ENCODE measurements at regions not wholly inside any gene's neighbourhood (a gene's known extent, or its start where the extent isn't known, plus 50 kb on each side); places are given as distances from the start of the nearest gene placed in this dataset.

- Histone ChIP-seq H3K4me2 (ENCODE audit: low read depth, low read length, poor library complexity, severe bottlenecking) (no peak overlapping the region), H3K4me3 (ENCODE audit: low read length, poor library complexity, severe bottlenecking) (no peak overlapping the region), H3K9ac (ENCODE audit: low read depth, low read length, poor library complexity, severe bottlenecking) (no peak overlapping the region), H2AFZ (ENCODE audit: low read length) (no peak overlapping the region), H3K4me1 (ENCODE audit: insufficient read depth, low read length, poor library complexity, severe bottlenecking) (no peaks in the 10 kb centered on the region), H3K27me3 (ENCODE audit: insufficient read depth, low read length, poor library complexity, severe bottlenecking) (no peaks in the 10 kb centered on the region), H3K9me3 (ENCODE audit: insufficient read depth, low read depth, low read length) (no peaks in the 10 kb centered on the region), H3K9me2 (replicated peaks; ENCODE audit: low read depth, low read length) (no peaks in the 10 kb centered on the region), H3F3A (ENCODE audit: low read depth) (no peaks in the 10 kb centered on the region), H4K20me1 (ENCODE audit: insufficient read depth, low read length, poor library complexity, severe bottlenecking) (no peaks in the 10 kb centered on the region), H3K79me2 (ENCODE audit: insufficient read depth, low read length) (no peaks in the 10 kb centered on the region), H3K36me3 (ENCODE audit: insufficient read depth, low read length) (no peaks in the 10 kb centered on the region)
- TF ChIP-seq EZH2phosphoT487 (IDR thresholded peaks at IDR 0.05; ENCODE audit: borderline replicate concordance) (no peak), CTCF (conservative IDR thresholded peaks at IDR 0.05; ENCODE audit: low read length) (no peak)
Observed at GRCh38 chr20:39890697-39891096, 798.3 kb downstream of the MAFB start.

- no peak for TF ChIP-seq CTCF (conservative IDR thresholded peaks at IDR 0.05; ENCODE audit: low read length)
- no peak for TF ChIP-seq EZH2phosphoT487 (IDR thresholded peaks at IDR 0.05; ENCODE audit: borderline replicate concordance)
- no peaks in the 10 kb centered on the region for H3K79me2 ChIP-seq (ENCODE audit: insufficient read depth, low read length)
- no peaks in the 10 kb centered on the region for H3K9me3 ChIP-seq (ENCODE audit: insufficient read depth, low read depth, low read length)
- H3K4me3 ChIP-seq (ENCODE audit: low read length, poor library complexity, severe bottlenecking): no peak overlapping the region
- H2AFZ ChIP-seq (ENCODE audit: low read length): no peak overlapping the region
- no peaks in the 10 kb centered on the region for H3F3A ChIP-seq (ENCODE audit: low read depth)
- no peaks in the 10 kb centered on the region for H3K27me3 ChIP-seq (ENCODE audit: insufficient read depth, low read length, poor library complexity, severe bottlenecking)
- H3K9me2 ChIP-seq (replicated peaks; ENCODE audit: low read depth, low read length): no peaks in the 10 kb centered on the region
- no peaks in the 10 kb centered on the region for H3K36me3 ChIP-seq (ENCODE audit: insufficient read depth, low read length)
- H4K20me1 ChIP-seq (ENCODE audit: insufficient read depth, low read length, poor library complexity, severe bottlenecking): no peaks in the 10 kb centered on the region
- H3K4me1 ChIP-seq (ENCODE audit: insufficient read depth, low read length, poor library complexity, severe bottlenecking): no peaks in the 10 kb centered on the region
- H3K9ac ChIP-seq (ENCODE audit: low read depth, low read length, poor library complexity, severe bottlenecking): no peak overlapping the region
- H3K4me2 ChIP-seq (ENCODE audit: low read depth, low read length, poor library complexity, severe bottlenecking): no peak overlapping the region
Observed at GRCh38 chr20:39888310-39888709, 800.7 kb downstream of the MAFB start.

- no peaks in the 10 kb centered on the region for H3K79me2 ChIP-seq (ENCODE audit: insufficient read depth, low read length)
- H3K36me3 ChIP-seq (ENCODE audit: insufficient read depth, low read length): no peaks in the 10 kb centered on the region
- H3K4me3 ChIP-seq (ENCODE audit: low read length, poor library complexity, severe bottlenecking): no peak overlapping the region
- no peaks in the 10 kb centered on the region for H3K9me3 ChIP-seq (ENCODE audit: insufficient read depth, low read depth, low read length)
- H3K9me2 ChIP-seq (replicated peaks; ENCODE audit: low read depth, low read length): no peaks in the 10 kb centered on the region
- H2AFZ ChIP-seq (ENCODE audit: low read length): no peak overlapping the region
- TF ChIP-seq CTCF (conservative IDR thresholded peaks at IDR 0.05; ENCODE audit: low read length) (no peak), EZH2phosphoT487 (IDR thresholded peaks at IDR 0.05; ENCODE audit: borderline replicate concordance) (no peak)
- H3K27me3 ChIP-seq (ENCODE audit: insufficient read depth, low read length, poor library complexity, severe bottlenecking): no peaks in the 10 kb centered on the region
- H3K4me1 ChIP-seq (ENCODE audit: insufficient read depth, low read length, poor library complexity, severe bottlenecking): no peaks in the 10 kb centered on the region
- H3F3A ChIP-seq (ENCODE audit: low read depth): no peaks in the 10 kb centered on the region
- no peak overlapping the region for H3K9ac ChIP-seq (ENCODE audit: low read depth, low read length, poor library complexity, severe bottlenecking)
- no peaks in the 10 kb centered on the region for H4K20me1 ChIP-seq (ENCODE audit: insufficient read depth, low read length, poor library complexity, severe bottlenecking)
- H3K4me2 ChIP-seq (ENCODE audit: low read depth, low read length, poor library complexity, severe bottlenecking): no peak overlapping the region
Observed at GRCh38 chr20:39886650-39887190, 802.3 kb downstream of the MAFB start.
